H1 (cell line): ENCODE measurements at regions not wholly inside any gene's neighbourhood (a gene's known extent, or its start where the extent isn't known, plus 50 kb on each side); places are given as distances from the start of the nearest gene placed in this dataset.
A peak's percentile ranks its signal among the peaks of the same experiment; 100 is the strongest.

Experiments used
- BRCA1 ChIP-seq: IDR thresholded peaks from 2 replicates; pipeline ENCODE4 v1.6.1; 2012; ENCODE audit warnings: low read depth, low read length, improper control_type of control experiment
- CEBPB ChIP-seq: IDR thresholded peaks from 2 replicates; pipeline ENCODE4 v1.6.1; 2012; ENCODE audit warnings: low read depth, low read length
- GTF2F1 ChIP-seq: IDR thresholded peaks from 2 replicates; pipeline ENCODE4 v1.6.1; 2012; ENCODE audit warnings: low read depth, low read length, improper control_type of control experiment, borderline replicate concordance
- KDM5A ChIP-seq: fragments of 200-600 bp; IDR thresholded peaks from 2 replicates; pipeline ENCODE4 v1.7.1; 2012; ENCODE audit warnings: mild to moderate bottlenecking, low read length, inconsistent platforms, mixed read lengths
- NRF1 ChIP-seq: IDR thresholded peaks from 2 replicates; pipeline ENCODE4 v1.6.1; 2011; ENCODE audit warnings: mild to moderate bottlenecking, low read depth, low read length, improper control_type of control experiment
- RAD21 ChIP-seq, 2 experiments: IDR thresholded peaks in 1 of 2; conservative IDR thresholded peaks in 1 of 2; 2 replicates each; pipeline ENCODE4 v1.6.1; 2011; ENCODE audit warnings: low read depth in 2 of 2, low read length in 2 of 2, improper control_type of control experiment in 1 of 2, inconsistent platforms in 1 of 2, mild to moderate bottlenecking in 1 of 2, moderate library complexity in 1 of 2
- RXRA ChIP-seq: IDR thresholded peaks from 2 replicates; pipeline ENCODE4 v1.6.1; 2011; ENCODE audit warnings: low read depth, mild to moderate bottlenecking, low read length, moderate library complexity; ENCODE audit not compliant: insufficient read depth
- SP1 ChIP-seq: IDR thresholded peaks from 2 replicates; pipeline ENCODE4 v1.6.1; 2011; ENCODE audit warnings: low read depth, low read length
- TBP ChIP-seq: IDR thresholded peaks from 2 replicates; pipeline ENCODE4 v1.6.1; 2011; ENCODE audit warnings: low read depth, low read length, improper control_type of control experiment
- TEAD4 ChIP-seq: IDR thresholded peaks from 2 replicates; pipeline ENCODE4 v1.6.1; 2012; ENCODE audit warnings: low read depth, low read length, inconsistent platforms, mixed read lengths
- TF ChIP-seq, protein P1 (sequence below): fragments of 300-600 bp; sonication (generic); IDR thresholded peaks from 2 replicates; pipeline ENCODE4 v1.7.1; 2012; ENCODE audit warnings: low read length, moderate library complexity, mild to moderate bottlenecking, inconsistent platforms; ENCODE audit not compliant: insufficient replicate concordance

DNA sequence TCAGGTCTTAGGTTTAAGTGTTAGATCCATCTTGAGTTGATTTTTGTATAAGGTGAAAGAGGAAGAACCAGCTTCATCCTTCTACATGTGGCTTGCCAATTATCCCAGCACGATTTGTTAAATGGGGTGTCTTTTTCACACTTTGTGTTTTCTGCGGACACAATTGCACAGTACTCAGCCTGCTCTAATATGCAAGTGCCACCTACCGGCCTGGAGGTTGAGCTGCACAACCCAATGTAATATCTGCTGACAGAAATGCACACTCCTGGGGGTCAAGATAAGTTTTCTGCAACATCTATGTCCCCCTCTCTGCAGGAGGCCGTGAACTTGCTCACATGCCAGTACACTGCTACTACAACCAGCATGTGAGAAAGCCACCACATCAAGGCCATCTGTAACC, 791.9 kb upstream of the ROBO1 start (continued):
- TF ChIP-seq, protein P1, sequence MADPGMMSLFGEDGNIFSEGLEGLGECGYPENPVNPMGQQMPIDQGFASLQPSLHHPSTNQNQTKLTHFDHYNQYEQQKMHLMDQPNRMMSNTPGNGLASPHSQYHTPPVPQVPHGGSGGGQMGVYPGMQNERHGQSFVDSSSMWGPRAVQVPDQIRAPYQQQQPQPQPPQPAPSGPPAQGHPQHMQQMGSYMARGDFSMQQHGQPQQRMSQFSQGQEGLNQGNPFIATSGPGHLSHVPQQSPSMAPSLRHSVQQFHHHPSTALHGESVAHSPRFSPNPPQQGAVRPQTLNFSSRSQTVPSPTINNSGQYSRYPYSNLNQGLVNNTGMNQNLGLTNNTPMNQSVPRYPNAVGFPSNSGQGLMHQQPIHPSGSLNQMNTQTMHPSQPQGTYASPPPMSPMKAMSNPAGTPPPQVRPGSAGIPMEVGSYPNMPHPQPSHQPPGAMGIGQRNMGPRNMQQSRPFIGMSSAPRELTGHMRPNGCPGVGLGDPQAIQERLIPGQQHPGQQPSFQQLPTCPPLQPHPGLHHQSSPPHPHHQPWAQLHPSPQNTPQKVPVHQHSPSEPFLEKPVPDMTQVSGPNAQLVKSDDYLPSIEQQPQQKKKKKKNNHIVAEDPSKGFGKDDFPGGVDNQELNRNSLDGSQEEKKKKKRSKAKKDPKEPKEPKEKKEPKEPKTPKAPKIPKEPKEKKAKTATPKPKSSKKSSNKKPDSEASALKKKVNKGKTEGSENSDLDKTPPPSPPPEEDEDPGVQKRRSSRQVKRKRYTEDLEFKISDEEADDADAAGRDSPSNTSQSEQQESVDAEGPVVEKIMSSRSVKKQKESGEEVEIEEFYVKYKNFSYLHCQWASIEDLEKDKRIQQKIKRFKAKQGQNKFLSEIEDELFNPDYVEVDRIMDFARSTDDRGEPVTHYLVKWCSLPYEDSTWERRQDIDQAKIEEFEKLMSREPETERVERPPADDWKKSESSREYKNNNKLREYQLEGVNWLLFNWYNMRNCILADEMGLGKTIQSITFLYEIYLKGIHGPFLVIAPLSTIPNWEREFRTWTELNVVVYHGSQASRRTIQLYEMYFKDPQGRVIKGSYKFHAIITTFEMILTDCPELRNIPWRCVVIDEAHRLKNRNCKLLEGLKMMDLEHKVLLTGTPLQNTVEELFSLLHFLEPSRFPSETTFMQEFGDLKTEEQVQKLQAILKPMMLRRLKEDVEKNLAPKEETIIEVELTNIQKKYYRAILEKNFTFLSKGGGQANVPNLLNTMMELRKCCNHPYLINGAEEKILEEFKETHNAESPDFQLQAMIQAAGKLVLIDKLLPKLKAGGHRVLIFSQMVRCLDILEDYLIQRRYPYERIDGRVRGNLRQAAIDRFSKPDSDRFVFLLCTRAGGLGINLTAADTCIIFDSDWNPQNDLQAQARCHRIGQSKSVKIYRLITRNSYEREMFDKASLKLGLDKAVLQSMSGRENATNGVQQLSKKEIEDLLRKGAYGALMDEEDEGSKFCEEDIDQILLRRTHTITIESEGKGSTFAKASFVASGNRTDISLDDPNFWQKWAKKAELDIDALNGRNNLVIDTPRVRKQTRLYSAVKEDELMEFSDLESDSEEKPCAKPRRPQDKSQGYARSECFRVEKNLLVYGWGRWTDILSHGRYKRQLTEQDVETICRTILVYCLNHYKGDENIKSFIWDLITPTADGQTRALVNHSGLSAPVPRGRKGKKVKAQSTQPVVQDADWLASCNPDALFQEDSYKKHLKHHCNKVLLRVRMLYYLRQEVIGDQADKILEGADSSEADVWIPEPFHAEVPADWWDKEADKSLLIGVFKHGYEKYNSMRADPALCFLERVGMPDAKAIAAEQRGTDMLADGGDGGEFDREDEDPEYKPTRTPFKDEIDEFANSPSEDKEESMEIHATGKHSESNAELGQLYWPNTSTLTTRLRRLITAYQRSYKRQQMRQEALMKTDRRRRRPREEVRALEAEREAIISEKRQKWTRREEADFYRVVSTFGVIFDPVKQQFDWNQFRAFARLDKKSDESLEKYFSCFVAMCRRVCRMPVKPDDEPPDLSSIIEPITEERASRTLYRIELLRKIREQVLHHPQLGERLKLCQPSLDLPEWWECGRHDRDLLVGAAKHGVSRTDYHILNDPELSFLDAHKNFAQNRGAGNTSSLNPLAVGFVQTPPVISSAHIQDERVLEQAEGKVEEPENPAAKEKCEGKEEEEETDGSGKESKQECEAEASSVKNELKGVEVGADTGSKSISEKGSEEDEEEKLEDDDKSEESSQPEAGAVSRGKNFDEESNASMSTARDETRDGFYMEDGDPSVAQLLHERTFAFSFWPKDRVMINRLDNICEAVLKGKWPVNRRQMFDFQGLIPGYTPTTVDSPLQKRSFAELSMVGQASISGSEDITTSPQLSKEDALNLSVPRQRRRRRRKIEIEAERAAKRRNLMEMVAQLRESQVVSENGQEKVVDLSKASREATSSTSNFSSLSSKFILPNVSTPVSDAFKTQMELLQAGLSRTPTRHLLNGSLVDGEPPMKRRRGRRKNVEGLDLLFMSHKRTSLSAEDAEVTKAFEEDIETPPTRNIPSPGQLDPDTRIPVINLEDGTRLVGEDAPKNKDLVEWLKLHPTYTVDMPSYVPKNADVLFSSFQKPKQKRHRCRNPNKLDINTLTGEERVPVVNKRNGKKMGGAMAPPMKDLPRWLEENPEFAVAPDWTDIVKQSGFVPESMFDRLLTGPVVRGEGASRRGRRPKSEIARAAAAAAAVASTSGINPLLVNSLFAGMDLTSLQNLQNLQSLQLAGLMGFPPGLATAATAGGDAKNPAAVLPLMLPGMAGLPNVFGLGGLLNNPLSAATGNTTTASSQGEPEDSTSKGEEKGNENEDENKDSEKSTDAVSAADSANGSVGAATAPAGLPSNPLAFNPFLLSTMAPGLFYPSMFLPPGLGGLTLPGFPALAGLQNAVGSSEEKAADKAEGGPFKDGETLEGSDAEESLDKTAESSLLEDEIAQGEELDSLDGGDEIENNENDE: no peak
- no peak for TF ChIP-seq RXRA
- no peak for TF ChIP-seq BRCA1
- TF ChIP-seq GTF2F1: no peak
- TF ChIP-seq NRF1: no peak
- no peak for TF ChIP-seq TBP
- TF ChIP-seq TEAD4: no peak
- peak; percentile 23 to 35; a peak in 3 of 4 replicates for TF ChIP-seq RAD21 (IDR thresholded peaks at IDR 0.05 in 1 of 2, conservative IDR thresholded peaks at IDR 0.05 in 1 of 2; ENCODE audit: low read depth in 2 of 2, low read length in 2 of 2)
- no peak for TF ChIP-seq CEBPB
- no peak for TF ChIP-seq KDM5A
- no peak for TF ChIP-seq SP1
